Testis (tissue), 2 donors: ENCODE measurements at regions not wholly inside any gene's neighbourhood (a gene's known extent, or its start where the extent isn't known, plus 50 kb on each side); places are given as distances from the start of the nearest gene placed in this dataset.

Source experiments
- POLR2A ChIP-seq: fragments of 450-650 bp; IDR thresholded peaks from one replicate; pipeline ENCODE4 v1.6.1; 2017; ENCODE audit warnings: antibody characterized with exemption, mild to moderate bottlenecking, moderate library complexity
- TF ChIP-seq, protein P1 (sequence below), 3 experiments: fragments of 450-650 bp in 2 of 3; fragments of 200-600 bp in 1 of 3; sonication (generic) in 1 of 3; IDR thresholded peaks; one replicate each; pipeline ENCODE4 v1.5.1; 2016 to 2019; ENCODE audit warnings: antibody characterized with exemption in 3 of 3, mild to moderate bottlenecking in 2 of 3, moderate library complexity in 1 of 3

DNA sequence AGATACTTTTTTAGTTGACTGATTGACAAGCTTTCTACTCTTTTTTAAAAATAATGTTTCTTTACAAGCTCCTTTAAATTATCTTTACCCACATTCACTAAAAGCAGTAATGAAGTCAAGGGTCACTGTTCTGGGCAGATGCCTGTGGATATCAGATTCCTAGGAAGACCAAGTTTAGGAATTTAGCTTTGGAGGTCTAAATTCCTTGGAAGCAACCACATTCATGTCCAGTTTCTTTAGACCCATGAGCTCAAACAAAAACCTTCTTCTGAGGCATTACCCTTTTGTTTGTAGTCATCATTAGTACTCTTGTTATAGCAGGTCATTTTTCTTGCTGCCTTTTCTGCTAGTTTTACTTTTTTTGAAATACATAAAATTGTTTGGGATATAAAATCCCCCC, 462.9 kb upstream of the JAG1 start:
- TF ChIP-seq, protein P1, sequence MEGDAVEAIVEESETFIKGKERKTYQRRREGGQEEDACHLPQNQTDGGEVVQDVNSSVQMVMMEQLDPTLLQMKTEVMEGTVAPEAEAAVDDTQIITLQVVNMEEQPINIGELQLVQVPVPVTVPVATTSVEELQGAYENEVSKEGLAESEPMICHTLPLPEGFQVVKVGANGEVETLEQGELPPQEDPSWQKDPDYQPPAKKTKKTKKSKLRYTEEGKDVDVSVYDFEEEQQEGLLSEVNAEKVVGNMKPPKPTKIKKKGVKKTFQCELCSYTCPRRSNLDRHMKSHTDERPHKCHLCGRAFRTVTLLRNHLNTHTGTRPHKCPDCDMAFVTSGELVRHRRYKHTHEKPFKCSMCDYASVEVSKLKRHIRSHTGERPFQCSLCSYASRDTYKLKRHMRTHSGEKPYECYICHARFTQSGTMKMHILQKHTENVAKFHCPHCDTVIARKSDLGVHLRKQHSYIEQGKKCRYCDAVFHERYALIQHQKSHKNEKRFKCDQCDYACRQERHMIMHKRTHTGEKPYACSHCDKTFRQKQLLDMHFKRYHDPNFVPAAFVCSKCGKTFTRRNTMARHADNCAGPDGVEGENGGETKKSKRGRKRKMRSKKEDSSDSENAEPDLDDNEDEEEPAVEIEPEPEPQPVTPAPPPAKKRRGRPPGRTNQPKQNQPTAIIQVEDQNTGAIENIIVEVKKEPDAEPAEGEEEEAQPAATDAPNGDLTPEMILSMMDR (IDR thresholded peaks at IDR 0.05), result no peak
- no peak for TF ChIP-seq POLR2A
